SKM-1 (cell line): ENCODE measurements at regions not wholly inside any gene's neighbourhood (a gene's known extent, or its start where the extent isn't known, plus 50 kb on each side); places are given as distances from the start of the nearest gene placed in this dataset.

Experiments used
- DNase-seq: peaks from one replicate; lab custom pipeline; 2025; ENCODE audit not compliant: unreplicated experiment; lab: John Stamatoyannopoulos, UW

DNA sequence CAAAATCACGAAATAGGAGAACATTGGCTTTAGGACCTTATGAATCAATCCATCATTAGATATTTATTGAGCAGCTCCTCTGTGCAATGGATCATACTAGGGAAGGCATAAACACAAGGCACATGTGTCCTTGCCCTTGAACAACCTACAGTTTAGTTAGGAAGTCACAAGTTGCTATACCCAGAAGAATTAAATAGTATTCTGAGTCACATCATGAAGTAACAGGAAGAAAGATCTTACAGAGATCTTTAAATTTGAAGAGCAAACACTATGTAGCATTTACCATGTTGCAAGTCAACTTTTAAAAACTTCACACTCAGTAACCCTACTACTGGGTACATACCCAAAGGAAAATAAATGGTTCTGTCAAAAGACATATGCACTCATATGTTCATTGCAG is 355.2 kb upstream of the SLC14A2 start:
- no peak for DNase-seq

DNA sequence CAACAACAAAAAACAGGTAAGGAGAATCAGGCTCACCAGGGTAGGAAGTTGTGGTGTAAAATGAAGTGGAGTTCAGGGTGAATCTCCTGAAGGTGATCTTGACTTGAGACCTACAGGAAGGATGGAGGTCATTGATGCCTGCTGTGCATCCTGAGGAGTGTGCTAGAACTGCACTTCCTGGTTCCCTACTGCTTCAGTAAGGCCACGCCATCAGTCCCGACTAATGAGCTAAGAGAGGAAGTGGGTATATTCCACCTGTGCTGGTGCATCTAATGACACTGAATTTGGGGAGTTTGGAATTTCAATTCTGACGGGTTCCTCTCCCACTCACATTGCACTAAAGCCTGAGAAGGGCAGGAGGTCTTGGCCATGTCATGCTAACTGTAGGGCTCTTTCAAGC is 349.3 kb upstream of the SLC14A2 start:
- no peak for DNase-seq

DNA sequence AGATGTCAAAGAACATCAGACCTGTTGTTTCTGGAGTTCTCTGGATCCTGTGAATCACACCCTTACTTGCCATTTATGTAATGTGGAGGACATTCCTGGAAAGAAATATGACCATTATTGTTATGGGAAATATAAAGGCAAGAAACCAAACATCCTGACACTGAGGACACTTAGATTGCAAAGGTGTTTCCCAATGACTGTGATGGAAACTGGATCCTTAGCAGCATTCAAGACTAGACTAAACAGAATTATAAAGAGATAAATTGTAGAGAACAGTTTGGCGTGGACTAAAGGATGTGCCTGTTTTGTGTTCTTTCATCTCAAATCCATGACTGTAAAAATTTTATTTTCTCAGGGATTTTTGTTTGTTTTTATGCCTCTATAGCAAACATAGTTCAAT is 347.7 kb upstream of the SLC14A2 start:
- no peak for DNase-seq

DNA sequence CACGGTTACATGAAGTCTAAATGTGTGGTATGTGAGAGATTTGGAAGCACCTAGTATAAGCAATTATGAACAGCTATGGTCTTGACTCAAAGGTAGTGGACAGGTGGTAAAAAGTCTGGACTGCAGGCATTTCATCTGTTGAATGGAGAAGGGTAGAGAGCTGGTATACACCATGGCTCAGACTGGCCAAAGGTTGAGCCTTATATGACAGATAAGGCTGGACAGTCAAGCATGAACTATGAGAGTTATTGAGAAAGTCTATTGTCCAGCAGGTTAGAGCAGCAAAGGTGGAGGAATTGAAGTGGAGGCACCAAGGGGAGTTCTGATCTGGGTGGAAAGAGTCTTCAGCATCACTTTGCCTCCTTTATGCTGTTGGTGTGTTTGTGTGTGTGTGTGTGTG is 346.7 kb upstream of the SLC14A2 start:
- DNase-seq: no peak

DNA sequence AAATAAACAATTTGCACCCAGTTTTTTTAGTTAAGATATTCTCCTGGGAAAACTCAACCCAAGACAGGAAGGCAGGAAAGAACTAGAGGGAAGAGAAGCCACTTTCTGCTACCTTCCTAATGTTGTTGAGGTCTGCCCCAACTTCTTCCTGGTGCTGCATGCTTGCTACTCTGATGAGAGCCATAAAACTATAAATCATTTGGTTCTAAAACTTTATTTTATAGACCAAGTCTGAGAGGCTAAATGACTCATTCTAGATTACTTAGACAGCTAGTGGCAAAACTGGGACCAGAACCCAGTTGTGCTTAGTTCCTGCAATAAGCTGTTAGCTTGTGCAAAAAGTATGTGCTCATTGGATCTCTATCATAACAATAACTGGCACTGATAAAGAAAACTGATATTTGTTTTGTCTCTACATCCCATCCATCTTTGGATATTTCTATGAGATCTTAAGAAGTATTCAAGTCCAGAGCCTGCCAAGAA is 344.9 kb upstream of the SLC14A2 start:
- DNase-seq: no peak

DNA sequence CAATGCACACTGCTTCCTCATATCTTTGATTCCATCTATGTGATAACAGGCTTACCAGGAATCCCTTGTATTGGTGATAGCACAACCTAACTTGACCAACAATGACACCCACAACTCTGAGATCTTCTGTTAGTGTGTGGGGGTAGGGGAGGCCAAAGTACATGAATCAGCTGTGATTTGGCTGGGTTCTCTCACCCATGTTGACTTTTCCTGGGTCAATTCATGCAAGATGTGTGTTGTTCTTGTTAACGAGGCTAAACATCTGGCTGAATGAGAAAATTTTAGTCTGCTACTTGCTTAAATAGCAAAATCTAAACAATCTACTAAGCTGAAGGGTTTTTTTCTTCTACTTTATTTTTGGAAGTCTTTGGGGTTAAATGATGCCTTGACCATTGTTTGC is 341.2 kb upstream of the SLC14A2 start:
- DNase-seq: no peak

DNA sequence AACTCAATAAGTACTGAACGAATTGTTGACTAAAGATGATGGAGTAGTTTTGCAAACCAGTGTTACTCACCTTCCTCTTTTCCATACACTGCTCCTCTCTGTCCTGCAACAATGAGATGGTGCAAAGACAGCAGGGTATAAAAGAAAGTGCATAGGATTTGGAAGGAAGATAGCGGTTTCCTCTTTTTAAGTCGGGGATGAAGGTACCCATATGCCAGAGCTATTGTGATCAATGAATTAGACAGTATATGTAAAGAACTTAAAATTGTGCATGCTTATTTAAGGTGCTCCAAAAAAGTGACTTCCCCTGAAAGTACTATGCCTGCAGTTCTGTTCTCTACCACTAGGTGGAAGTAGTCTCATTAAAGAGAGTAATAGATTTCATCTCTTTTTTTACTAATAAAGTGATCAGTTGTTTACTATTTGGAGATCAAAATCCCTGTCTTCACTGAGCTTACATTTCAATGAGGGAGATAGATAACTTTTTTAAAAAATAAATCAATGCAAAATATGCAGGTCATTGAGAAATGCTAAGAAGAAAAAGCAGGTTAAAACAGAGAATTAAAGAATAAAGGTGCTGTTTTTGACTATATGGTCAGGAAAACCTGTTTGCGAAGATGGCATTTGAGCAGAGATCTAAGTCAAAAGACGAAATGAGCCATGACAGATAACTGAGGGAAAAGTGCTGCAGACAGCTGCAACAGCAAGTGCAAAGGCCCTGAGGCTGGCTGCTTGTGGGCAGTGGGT is 339.7 kb upstream of the SLC14A2 start:
- DNase-seq: peak; percentile 33

DNA sequence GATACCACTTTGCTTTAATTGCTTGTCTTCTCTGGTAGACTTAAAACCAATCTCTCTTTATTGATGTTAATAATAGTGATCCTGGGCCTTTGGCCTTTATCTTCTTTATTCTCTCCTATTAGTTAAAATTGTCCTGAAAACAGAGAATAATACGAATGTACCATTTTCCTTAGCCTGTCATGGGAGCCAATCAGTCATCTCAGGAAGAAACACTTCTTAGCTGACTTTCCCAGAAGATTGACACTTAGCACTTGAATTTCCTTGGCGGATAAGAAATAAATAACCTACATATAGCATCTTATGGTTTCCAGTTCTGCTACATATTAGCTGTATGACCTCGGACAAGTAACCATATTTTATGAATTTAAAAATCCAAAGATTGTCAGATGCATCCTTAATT is 338.4 kb upstream of the SLC14A2 start:
- no peak for DNase-seq

DNA sequence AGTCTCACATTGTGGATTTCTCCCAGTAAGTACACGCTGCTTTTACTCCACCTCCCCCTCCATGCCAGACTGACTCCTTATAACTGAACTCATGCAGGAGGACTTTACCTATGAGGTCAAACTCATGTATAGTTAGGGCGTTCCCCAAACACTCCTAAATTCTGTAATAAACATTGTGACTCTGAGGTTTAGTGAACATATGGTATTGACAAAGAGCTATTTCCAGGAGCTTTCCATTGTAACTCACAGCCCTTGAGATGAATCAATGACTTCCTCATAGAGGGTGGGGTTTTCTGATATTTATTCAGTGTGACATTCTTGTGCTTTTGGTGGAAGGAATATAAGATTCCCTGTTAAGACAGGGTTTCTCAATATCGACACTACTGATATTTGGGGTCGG is 337.4 kb upstream of the SLC14A2 start:
- DNase-seq: no peak

DNA sequence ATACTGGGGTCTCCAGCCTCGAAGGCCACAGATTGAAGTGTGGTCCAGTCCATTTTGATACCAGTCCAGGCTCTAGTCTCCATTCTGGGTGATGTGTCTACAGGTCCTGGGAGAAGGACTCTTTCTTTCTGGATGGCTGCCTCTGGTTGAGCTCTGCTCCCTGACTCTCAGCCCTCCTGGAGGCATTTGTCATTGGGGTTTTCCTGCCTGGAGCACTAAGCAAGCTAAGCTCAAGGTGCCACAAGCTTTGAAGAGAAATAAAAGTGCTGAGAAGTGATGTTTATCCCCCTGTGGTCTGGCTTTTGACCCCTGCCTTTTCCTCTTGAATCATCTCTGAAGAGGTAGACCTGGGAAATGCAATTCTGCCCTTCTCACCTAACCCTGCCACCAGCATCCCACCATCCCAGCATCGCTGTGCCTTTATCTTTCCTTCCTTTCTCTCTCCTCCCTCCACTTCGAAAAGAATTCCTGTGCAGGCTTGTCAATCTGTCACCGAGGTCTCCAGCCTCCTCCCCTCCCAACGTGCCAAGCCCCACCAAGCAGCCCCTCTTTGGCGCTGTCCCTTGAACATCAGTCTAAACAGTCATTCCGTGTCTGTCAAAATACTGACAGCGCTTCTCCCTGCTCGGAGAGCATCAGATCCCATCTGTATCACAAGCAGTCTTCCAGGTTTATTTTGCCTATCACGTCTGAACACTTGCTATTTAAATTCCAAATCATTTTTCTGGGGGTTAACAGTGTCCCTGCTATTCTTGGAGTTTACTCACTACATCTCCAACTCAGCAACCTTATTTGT is 334.6 kb upstream of the SLC14A2 start:
- no peak for DNase-seq

DNA sequence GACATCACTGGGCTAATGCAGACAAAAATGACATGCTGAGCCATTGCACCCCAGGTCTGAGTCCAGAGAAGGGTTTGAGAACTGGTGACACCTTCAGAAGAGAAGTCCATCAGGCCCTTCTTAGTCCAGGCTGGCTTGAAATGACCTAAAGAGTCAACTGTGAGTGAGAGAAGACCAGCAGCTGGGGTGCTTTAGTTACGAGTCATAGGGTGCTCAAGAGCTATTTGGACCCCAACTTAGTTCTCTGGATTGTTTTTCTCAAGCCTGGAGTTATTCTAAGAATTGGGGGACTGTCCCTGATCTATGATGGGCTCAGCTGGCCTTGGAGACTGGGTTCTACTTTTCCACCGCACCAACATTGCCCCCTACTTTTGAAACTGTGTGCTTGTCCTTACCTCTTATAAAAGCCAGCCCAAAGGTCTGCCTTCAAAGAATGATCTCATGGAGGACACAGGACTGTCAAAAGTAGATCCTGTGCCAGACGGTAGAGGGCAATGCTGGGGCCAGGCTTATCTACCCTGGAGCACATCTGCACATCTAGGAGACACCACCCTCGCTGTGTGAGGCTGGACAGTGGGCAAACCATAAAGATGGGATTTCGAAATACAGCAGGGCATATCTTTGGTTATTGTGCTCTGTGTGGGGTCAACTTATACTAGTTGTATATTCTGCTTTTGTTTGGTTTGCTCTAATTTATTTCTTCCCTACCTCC is 333.0 kb upstream of the SLC14A2 start:
- no peak for DNase-seq

DNA sequence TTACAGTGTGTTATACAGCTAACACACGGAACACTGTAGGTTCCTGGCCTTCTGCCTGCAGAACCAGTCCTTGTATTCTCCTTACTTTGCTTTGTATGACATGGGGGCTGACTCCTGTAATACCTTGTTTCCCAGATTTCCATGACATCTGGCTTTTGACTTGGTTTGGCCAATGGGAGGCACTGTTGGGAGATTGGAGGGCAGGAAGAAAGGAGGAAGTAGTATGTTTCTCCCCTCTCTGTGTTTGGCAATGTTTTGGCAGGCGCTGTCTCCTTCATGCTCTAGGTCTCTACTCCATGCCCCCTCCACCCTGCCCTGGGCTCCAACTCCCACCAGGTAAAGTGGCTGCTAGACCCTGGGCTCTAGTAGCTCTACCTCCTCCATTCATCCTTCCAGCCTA is 331.1 kb upstream of the SLC14A2 start:
- no peak for DNase-seq

DNA sequence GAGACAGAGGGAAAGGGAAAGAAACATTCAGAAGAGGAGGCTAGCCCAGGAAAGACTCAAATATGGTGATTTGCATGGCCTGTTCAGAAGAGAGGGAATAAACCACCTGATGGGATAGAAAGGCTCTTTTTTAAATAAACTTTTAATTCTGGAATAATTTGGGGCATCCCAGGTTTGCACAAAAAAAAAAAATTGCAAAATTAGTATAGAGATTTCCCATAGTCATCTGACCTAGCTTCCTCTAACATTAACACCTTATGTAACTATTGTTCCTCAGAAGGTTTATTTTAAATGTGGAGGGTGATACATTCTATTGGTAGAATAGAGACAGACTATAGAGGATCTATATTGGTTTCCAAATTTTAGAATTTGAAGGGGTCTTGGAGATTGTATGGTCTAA is 330.4 kb upstream of the SLC14A2 start:
- no peak for DNase-seq

DNA sequence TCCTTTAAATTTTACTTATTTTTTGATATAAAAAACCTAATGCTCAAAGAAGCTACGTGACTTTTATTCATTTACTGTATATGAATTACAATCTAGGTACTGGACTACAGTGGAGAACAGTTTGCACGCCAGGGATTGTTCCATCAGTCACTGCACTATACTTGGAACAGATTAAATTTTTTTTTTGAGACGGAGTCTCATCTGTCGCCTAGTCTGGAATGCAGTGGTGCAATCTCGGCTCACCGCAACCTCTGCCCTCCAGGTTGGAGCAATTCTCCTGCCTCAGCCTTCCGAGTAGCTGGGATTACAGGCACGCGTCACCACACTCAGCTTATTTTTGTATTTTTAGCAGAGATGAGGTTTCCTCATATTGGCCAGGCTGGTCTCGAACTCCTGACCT is 330.0 kb upstream of the SLC14A2 start:
- no peak for DNase-seq

DNA sequence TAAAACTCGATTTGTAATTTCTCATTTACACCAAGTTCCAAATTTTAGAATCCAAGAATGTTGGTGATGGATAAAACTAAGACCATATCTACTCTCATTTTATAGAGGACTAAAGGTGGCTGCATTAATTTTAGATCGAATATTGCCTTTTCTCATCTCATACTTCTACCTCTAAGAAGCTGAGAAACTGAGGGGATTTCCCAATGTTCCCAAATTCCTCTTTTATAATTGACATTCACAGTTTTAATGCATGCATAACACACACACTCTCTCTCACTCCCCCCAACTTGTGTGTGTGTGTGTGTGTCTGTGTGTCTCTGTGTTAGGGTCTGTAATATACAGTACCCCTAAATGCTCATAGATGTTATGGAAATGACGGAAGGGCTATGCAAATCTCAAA is 328.8 kb upstream of the SLC14A2 start:
- DNase-seq: no peak

DNA sequence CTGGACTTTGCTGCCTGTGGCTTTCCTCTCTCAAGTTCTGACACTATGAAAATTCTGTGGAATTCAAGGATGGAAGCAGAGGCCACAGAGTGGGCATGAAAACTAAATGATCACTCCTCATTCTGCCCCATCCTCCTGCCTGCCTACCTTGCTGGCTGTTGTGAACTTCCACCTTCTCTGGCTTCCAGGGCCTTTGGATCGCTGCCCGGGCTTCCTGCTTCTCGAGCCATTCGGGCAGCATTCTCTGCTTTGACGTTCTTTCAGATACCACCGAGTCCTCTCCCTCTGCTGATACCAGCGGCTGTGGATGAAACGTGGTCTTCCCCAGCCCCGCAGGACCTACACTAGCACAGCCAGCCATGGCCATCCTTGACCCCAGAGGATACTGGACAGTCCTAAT is 327.7 kb upstream of the SLC14A2 start:
- DNase-seq: no peak

DNA sequence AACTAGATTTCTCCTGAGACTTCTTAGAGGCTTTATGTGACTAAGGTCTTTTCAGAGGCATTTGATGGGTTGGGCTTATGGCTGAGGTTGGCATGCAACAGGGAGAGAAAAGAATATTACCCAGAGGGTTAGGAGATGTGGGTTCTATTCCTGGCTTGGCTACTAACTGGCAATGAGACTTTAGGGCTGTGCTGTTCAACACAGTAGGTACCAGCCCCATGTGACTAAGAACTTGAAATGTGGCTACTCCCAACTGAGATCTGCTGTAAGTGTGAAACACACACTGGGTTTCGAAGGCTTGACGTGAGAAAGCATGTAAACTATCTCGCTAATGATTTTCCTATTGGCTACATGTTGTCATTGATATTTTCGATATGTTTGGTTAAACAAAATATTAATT is 324.9 kb upstream of the SLC14A2 start:
- no peak for DNase-seq

DNA sequence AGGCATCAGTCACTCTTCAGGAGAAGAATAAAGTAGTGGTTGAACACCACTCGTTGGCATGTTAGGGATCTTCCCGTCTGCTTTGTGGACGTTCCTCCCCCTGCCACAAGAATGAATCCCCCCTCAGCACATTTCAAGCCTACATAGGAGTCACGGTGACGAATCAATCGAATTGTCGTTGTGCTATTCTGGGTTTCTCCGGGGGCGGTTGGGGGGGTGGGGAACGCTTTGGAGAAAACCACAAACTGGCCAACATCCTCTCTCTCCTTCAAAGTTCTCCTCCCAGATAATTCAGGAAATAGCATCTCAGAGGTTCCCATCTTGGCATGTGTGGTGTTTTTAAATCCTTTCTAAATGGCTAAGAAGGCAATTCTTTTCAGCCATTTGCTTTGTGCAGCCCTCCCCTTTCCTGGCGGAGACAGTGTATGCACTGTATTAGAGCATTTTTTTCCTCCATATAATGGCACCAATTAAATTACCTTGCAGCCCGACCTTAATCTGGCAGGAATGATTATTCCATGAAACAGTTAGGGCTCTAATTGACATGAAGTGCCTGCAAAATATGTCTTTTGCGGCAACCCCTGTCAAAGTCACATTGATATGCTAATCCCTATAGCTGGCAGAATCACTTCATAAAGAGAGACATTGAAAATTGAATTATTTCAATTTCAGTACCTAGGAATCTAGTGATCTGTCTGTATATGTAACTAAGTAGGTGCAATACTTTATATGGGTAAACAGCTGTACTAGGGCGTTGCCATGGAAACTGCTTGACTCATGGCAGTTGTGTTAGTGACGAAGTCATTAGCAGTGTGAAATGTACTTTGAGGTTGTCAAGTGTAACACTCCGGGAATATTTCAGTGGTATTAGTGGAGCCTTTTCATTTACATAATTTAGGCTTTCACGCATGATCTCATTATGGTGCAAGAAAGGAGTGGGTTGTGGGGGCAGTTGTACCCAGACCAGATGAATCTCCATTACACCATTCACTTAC is 323.4 kb upstream of the SLC14A2 start:
- DNase-seq: no peak

DNA sequence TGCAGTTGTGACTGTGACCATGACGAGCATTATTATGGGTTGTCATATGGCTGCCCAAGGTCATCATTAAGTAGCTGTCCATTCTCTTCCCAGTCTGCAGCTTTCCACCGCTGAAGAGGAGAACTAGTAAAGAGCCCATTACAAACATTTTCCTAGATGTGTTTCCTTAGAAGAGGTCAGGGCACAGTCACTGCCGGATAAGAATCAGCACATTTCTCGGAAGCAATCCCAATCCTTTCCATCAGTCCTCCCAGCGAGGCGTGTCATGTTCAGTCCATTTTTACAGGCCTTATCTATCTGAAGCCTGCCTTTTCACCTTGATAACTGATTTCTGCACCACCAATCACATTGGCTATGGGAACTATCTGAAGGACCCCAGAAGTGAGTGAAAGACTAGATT is 319.9 kb upstream of the SLC14A2 start:
- no peak for DNase-seq

DNA sequence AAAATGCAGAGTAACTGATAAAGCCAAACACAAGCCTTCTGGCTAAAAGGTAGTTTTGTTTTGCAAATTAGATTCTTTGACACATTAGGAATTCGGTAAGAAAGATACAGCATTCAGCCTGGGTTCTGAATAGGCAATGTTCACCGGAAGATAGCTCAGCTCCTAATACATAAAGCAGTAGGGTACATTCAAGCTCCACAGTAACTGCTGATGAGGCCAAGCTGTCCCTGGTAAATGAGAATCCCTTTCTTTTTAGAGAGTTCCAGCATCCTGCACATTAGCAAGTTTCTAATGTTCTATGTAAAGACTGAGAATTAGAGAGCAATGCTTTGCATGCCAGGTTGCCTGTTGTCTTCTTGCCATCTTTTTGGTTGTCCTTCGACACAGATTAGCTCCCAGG is 316.3 kb upstream of the SLC14A2 start:
- DNase-seq: no peak

DNA sequence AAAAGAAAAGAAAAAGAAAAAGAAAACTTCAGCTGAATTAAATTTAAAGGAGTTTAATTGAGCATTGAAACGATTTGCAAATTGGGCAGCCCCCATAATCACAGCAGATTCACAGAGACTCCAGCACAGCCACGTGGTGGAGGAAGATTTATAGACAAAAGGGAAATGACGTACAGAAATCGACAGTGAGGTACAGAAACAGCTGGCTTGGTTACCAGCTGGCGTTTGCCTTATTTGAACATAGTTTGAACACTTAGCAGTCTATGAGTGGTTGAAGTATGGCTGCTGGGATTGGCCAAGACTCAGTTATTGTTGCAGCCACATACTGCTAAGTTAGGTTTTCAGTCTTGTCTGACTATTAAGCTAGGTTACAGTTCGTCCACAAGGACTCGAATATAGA is 312.2 kb upstream of the SLC14A2 start:
- DNase-seq: no peak
